CD8-positive, alpha-beta memory T cell (primary cell): ENCODE measurements at regions not wholly inside any gene's neighbourhood (a gene's known extent, or its start where the extent isn't known, plus 50 kb on each side); places are given as distances from the start of the nearest gene placed in this dataset.

ENCODE experiments used
- CTCF ChIA-PET: fragments of 350-600 bp; sonication (Branson Sonifier 250); formaldehyde crosslinking; loops from one replicate; lab custom pipeline; 2021; ENCODE audit warnings: antibody characterized with exemption; lab: Charles Lee
- POLR2A ChIA-PET: fragments of 350-600 bp; sonication (Branson Sonifier 250); formaldehyde crosslinking; loops from one replicate; lab custom pipeline; 2021; ENCODE audit warnings: antibody characterized with exemption; lab: Charles Lee
- DNase-seq, 5 donors: peaks; one replicate each; pipeline versions ENCODE4 v3.0.0 to v3.0.0-alpha.2; 2020 to 2022; ENCODE audit warnings: mixed read lengths in 1 of 5
- H3K27ac ChIP-seq: one replicate; pipeline ENCODE4 v1.7.0; 2013; ENCODE audit warnings: low read depth, mild to moderate bottlenecking, low read length, moderate library complexity
- H3K27me3 ChIP-seq: 2 replicates; pipeline ENCODE4 v1.7.0; 2013; ENCODE audit warnings: low read length, mild to moderate bottlenecking; ENCODE audit not compliant: insufficient read depth, poor library complexity, severe bottlenecking
- H3K36me3 ChIP-seq: 2 replicates; pipeline ENCODE4 v1.7.0; 2013; ENCODE audit warnings: mild to moderate bottlenecking, low read length, moderate library complexity; ENCODE audit not compliant: insufficient read depth
- H3K4me1 ChIP-seq: 2 replicates; pipeline ENCODE4 v1.7.0; 2013; ENCODE audit warnings: mild to moderate bottlenecking, low read length, moderate library complexity; ENCODE audit not compliant: insufficient read depth
- H3K4me3 ChIP-seq: 2 replicates; pipeline ENCODE4 v1.7.0; 2013; ENCODE audit warnings: mild to moderate bottlenecking, low read length
- H3K9me3 ChIP-seq: 2 replicates; pipeline ENCODE4 v1.7.0; 2013; ENCODE audit warnings: mild to moderate bottlenecking, low read length
- H3K27ac Mint-ChIP-seq, 8 donors: one replicate each; pipeline ENCODE4 v1.8.0; 2020 to 2021; ENCODE audit warnings: mixed read lengths in 8 of 8, mild to moderate bottlenecking in 6 of 8, inconsistent platforms in 3 of 8, moderate library complexity in 3 of 8
- H3K27me3 Mint-ChIP-seq, 2 donors: one replicate each; pipeline ENCODE4 v1.8.0; 2020 to 2021; ENCODE audit warnings: mixed read lengths in 2 of 2, mild to moderate bottlenecking in 1 of 2, moderate library complexity in 1 of 2
- H3K36me3 Mint-ChIP-seq, 3 donors: one replicate each; pipeline ENCODE4 v1.8.0; 2020 to 2021; ENCODE audit warnings: mixed read lengths in 3 of 3, inconsistent platforms in 1 of 3, mild to moderate bottlenecking in 1 of 3
- H3K4me1 Mint-ChIP-seq, 3 donors: one replicate each; pipeline ENCODE4 v1.8.0; 2020 to 2021; ENCODE audit warnings: mixed read lengths in 3 of 3, inconsistent platforms in 1 of 3, mild to moderate bottlenecking in 1 of 3
- H3K4me3 Mint-ChIP-seq, 7 donors: one replicate each; pipeline ENCODE4 v1.8.0; 2020 to 2021; ENCODE audit warnings: mixed read lengths in 7 of 7, mild to moderate bottlenecking in 6 of 7, moderate library complexity in 4 of 7, inconsistent platforms in 2 of 7
- H3K9me3 Mint-ChIP-seq, 5 donors: one replicate each; pipeline ENCODE4 v1.8.0; 2020 to 2022; ENCODE audit warnings: mixed read lengths in 5 of 5, mild to moderate bottlenecking in 3 of 5, moderate library complexity in 2 of 5, inconsistent platforms in 1 of 5

DNA sequence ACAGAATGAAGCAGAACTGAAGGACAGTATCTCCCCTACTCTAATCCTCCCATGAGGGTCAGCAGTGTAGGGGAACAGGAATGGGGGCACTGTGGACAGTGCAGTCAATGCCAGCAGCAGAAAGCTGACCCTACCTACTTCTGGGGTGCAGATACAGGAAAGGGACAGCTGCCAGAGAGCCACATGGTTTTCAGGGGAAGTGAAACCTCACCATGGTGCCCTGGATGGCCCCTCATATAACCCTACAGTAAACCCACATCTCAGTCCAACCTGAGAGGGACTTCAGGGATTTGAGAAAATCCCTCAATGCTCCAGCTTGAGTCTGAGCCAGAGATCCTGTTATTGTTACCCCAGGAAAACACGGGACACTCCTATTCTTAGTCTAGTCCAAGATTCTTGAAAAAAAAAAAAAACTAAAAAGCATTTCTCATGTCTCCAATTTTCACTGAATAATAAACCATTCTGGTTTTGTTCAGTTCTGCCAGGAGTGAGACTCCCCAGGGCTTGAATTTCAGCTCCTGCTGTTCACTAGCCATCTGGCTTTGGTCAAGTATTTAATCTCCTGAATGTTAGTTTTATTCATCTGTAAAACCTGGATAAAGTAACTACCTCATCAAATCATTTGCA lies 511.6 kb upstream of the ARGLU1 start:
- Mint-ChIP-seq H3K9me3 (peaks cover 10 to 26% (median 12%) of the 10 kb centered on the region in 5 donors), H3K4me3 (no peak overlapping the region), H3K4me1 (no peaks in the 10 kb centered on the region), H3K27ac (no peak overlapping the region), H3K27me3 (no peaks in the 10 kb centered on the region), H3K36me3 (no peaks in the 10 kb centered on the region)
- no peaks in the 10 kb centered on the region for H3K27me3 ChIP-seq
- no peaks in the 10 kb centered on the region for H3K4me1 ChIP-seq
- DNase-seq: no peak
- ChIA-PET POLR2A (no interaction called here), CTCF (no interaction called here)
- H3K27ac ChIP-seq: no peak overlapping the region
- H3K36me3 ChIP-seq: no peaks in the 10 kb centered on the region
- H3K4me3 ChIP-seq: no peak overlapping the region
- no peaks in the 10 kb centered on the region for H3K9me3 ChIP-seq

GRCh38 chr13:107078229-107078765 lies 510.4 kb upstream of the ARGLU1 start:
- Histone ChIP-seq H3K9me3 (no peaks in the 10 kb centered on the region), H3K4me3 (no peak overlapping the region), H3K36me3 (no peaks in the 10 kb centered on the region), H3K27me3 (no peaks in the 10 kb centered on the region), H3K4me1 (no peaks in the 10 kb centered on the region), H3K27ac (no peak overlapping the region)
- CTCF ChIA-PET: no interaction called here
- H3K27me3 Mint-ChIP-seq: no peaks in the 10 kb centered on the region
- POLR2A ChIA-PET: no interaction called here
- no peak overlapping the region for H3K27ac Mint-ChIP-seq
- H3K36me3 Mint-ChIP-seq: no peaks in the 10 kb centered on the region
- DNase-seq: no peak
- H3K4me3 Mint-ChIP-seq: no peak overlapping the region
- no peaks in the 10 kb centered on the region for H3K4me1 Mint-ChIP-seq
- peaks cover 10 to 31% (median 10%) of the 10 kb centered on the region in 5 donors for H3K9me3 Mint-ChIP-seq

DNA sequence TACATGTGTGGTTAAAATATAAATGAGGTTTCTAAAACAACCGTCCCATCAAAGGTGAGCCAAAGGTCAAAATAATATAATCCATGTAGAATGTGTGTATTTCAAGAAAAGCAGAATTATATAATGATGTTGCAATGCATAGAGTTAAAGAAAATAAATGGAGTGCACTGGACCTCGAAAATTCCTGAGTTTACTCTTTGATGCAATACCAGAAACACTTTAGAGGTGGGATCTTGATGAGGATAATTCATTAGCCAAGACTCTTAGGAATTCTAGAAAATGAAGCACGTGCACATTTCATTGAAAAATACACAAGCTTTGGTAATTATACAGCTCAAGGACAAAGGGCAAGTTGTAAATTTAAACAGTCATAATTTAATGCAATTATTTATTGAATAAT lies 508.9 kb upstream of the ARGLU1 start:
- no peaks in the 10 kb centered on the region for H3K36me3 Mint-ChIP-seq

DNA sequence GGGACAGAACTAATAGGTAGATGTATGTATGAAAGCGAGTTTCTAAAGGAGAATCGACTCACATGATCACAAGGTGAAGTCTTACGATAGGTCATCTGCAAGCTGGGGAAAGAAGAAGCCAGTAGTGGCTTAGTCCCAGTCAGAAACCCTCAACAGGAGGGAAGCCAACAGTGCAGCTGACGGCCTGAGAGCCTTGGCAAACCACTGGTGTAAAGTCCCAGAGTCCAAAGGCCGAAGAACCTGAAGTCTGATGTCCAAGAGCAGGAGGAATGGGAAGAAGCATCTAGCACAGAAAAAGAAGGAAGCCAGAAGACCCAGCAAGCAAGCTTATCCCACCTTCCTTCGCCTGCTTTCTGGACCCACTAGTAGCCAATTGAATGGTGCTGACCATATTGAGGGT lies 507.6 kb upstream of the ARGLU1 start:
- ChIA-PET POLR2A (no interaction called here), CTCF (no interaction called here)
- Mint-ChIP-seq H3K4me1 (no peaks in the 10 kb centered on the region), H3K27ac (no peak overlapping the region), H3K27me3 (no peaks in the 10 kb centered on the region), H3K9me3 (peaks cover 7 to 31% (median 9%) of the 10 kb centered on the region in 5 donors), H3K36me3 (no peaks in the 10 kb centered on the region), H3K4me3 (no peak overlapping the region)
- Histone ChIP-seq H3K4me3 (no peak overlapping the region), H3K27me3 (no peaks in the 10 kb centered on the region), H3K4me1 (no peaks in the 10 kb centered on the region), H3K9me3 (no peaks in the 10 kb centered on the region), H3K27ac (no peak overlapping the region), H3K36me3 (no peaks in the 10 kb centered on the region)
- DNase-seq: no peak

More for the DNA sequence above, 508.9 kb upstream of the ARGLU1 start:
- Histone ChIP-seq H3K4me3 (no peak overlapping the region), H3K27ac (no peak overlapping the region), H3K9me3 (no peaks in the 10 kb centered on the region), H3K36me3 (no peaks in the 10 kb centered on the region), H3K27me3 (no peaks in the 10 kb centered on the region), H3K4me1 (no peaks in the 10 kb centered on the region)
- no peak for DNase-seq
- POLR2A ChIA-PET: no interaction called here
- CTCF ChIA-PET: no interaction called here
- Mint-ChIP-seq H3K27ac (no peak overlapping the region), H3K27me3 (no peaks in the 10 kb centered on the region), H3K9me3 (peaks cover 9 to 33% (median 10%) of the 10 kb centered on the region in 5 donors), H3K4me1 (no peaks in the 10 kb centered on the region), H3K4me3 (no peak overlapping the region)

DNA sequence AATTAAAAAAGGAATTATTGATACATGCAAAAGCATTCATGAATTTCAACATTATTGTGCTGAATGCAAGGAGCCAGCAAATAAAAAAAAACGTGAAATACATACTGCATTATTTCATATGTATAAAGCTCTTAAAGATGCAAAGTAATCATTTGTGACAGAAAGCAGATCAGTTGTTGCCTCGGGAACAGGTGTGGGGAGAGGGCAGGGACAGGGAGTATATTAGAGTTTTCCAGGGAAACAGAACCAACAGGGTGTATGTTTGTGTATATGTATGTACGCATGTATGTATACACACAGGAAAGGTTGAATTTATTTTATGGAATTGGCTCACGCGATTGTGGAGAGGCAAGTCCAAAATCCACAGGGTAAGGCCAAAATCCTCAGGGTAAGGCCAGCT lies 502.9 kb upstream of the ARGLU1 start:
- Histone ChIP-seq H3K27ac (no peak overlapping the region), H3K4me1 (no peaks in the 10 kb centered on the region), H3K9me3 (no peaks in the 10 kb centered on the region), H3K36me3 (no peaks in the 10 kb centered on the region), H3K27me3 (no peaks in the 10 kb centered on the region), H3K4me3 (no peak overlapping the region)
- Mint-ChIP-seq H3K4me3 (no peak overlapping the region), H3K27me3 (no peaks in the 10 kb centered on the region), H3K9me3 (peaks cover 2 to 25% (median 7%) of the 10 kb centered on the region in 5 donors), H3K27ac (no peak overlapping the region), H3K4me1 (no peaks in the 10 kb centered on the region), H3K36me3 (no peaks in the 10 kb centered on the region)
- no peak for DNase-seq
- ChIA-PET CTCF (no interaction called here), POLR2A (no interaction called here)

DNA sequence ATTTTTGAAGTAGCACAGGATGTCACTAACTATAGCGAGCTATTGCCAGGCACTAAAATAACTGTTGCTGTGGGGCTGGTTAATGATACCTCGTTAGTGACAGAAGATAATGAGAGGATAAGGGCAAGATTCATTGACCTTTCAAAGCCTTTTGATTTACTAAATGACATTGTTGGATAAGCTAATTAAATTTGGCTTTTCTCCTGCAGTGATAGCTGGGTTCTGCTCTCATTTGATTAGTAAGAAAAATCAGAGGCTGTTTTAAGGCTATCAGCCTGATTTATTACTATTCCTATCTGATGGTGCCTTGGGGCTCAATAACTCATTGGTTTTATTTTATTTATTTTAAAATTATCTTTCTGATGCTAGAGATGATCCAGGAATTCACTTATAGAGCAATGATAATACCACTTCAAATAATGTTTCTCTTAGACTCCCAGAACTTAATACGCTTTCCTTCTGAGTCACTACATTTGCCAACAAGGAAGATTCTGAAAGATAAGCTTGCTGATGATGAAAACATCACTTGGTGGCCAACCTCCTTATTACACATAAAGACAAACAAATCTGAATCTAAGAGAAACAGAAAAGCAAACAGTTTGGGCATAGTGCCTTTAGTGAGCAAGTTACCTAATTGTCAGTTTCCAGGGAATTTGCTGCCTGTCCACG lies 501.3 kb upstream of the ARGLU1 start:
- DNase-seq: no peak
- no peaks in the 10 kb centered on the region for H3K9me3 ChIP-seq
- ChIA-PET POLR2A (no interaction called here), CTCF (no interaction called here)
- no peaks in the 10 kb centered on the region for H3K36me3 ChIP-seq
- H3K27me3 ChIP-seq: no peaks in the 10 kb centered on the region
- no peak overlapping the region for H3K27ac Mint-ChIP-seq
- H3K4me3 ChIP-seq: no peak overlapping the region
- H3K4me1 ChIP-seq: no peaks in the 10 kb centered on the region
- H3K27ac ChIP-seq: no peak overlapping the region
- H3K9me3 Mint-ChIP-seq: peaks cover 0 to 23% (median 2%) of the 10 kb centered on the region in 5 donors
- no peaks in the 10 kb centered on the region for H3K27me3 Mint-ChIP-seq
- H3K36me3 Mint-ChIP-seq: no peaks in the 10 kb centered on the region
- no peaks in the 10 kb centered on the region for H3K4me1 Mint-ChIP-seq
- H3K4me3 Mint-ChIP-seq: no peak overlapping the region

GRCh38 chr13:107067381-107067780 lies 499.4 kb upstream of the ARGLU1 start:
- ChIA-PET POLR2A (no interaction called here), CTCF (no interaction called here)
- no peaks in the 10 kb centered on the region for H3K27me3 Mint-ChIP-seq
- no peaks in the 10 kb centered on the region for H3K36me3 Mint-ChIP-seq
- H3K9me3 Mint-ChIP-seq: peaks cover 0 to 16% (median 6%) of the 10 kb centered on the region in 5 donors
- no peak overlapping the region for H3K27ac Mint-ChIP-seq
- Histone ChIP-seq H3K27ac (no peak overlapping the region), H3K4me1 (no peaks in the 10 kb centered on the region), H3K36me3 (no peaks in the 10 kb centered on the region), H3K27me3 (no peaks in the 10 kb centered on the region), H3K9me3 (no peaks in the 10 kb centered on the region), H3K4me3 (no peak overlapping the region)
- H3K4me1 Mint-ChIP-seq: no peaks in the 10 kb centered on the region
- DNase-seq: no peak
- no peak overlapping the region for H3K4me3 Mint-ChIP-seq

- no peaks in the 10 kb centered on the region for H3K36me3 Mint-ChIP-seq
- ChIA-PET CTCF (no interaction called here), POLR2A (no interaction called here)
- no peak overlapping the region for H3K4me3 ChIP-seq
- H3K27me3 Mint-ChIP-seq: no peaks in the 10 kb centered on the region
- peaks cover 0 to 10% (median 6%) of the 10 kb centered on the region in 5 donors for H3K9me3 Mint-ChIP-seq
- H3K9me3 ChIP-seq: no peaks in the 10 kb centered on the region
- H3K36me3 ChIP-seq: no peaks in the 10 kb centered on the region
- H3K27ac ChIP-seq: no peak overlapping the region
- no peaks in the 10 kb centered on the region for H3K27me3 ChIP-seq
- no peak for DNase-seq
- no peaks in the 10 kb centered on the region for H3K4me1 ChIP-seq
- H3K4me3 Mint-ChIP-seq: no peak overlapping the region
- no peak overlapping the region for H3K27ac Mint-ChIP-seq
- no peaks in the 10 kb centered on the region for H3K4me1 Mint-ChIP-seq
These were observed 498.4 kb upstream of the ARGLU1 start for GRCh38 chr13:107066355-107066754.
